ENCODE measurements at regions not wholly inside any gene's neighbourhood (a gene's known extent, or its start where the extent isn't known, plus 50 kb on each side); places are given as distances from the start of the nearest gene placed in this dataset.
"Not testable (repeated sequence)": the region's sequence is repeated elsewhere in the genome, so short reads cannot be mapped to it uniquely, and the experiment has no call there.

- no peak for DNase-seq (ENCODE audit: low spot score)
- H3K9me3 ChIP-seq (ENCODE audit: control insufficient read depth in 4 of 4, low read length in 3 of 4) = peaks cover 0 to 8% (median 2%) of the 10 kb centered on the region in 4 donors
- H3K27ac ChIP-seq (ENCODE audit: low read depth in 1 of 2, low read length in 2 of 2) = no peak overlapping the region
- H3K9ac ChIP-seq (ENCODE audit: low read depth in 1 of 2, low read length in 2 of 2) = no peak overlapping the region
- no peaks in the 10 kb centered on the region for H3K36me3 ChIP-seq (ENCODE audit: control insufficient read depth in 4 of 4, insufficient read depth in 3 of 4, low read depth in 1 of 4, low read length in 3 of 4)
- H3K4me1 ChIP-seq (ENCODE audit: control insufficient read depth in 4 of 4, insufficient read depth in 4 of 4, low read length in 3 of 4) = no peaks in the 10 kb centered on the region
- no peak overlapping the region for H3K4me3 ChIP-seq (ENCODE audit: low read depth in 1 of 3, low read length in 3 of 3)
- H3K27me3 ChIP-seq (ENCODE audit: control insufficient read depth in 4 of 4, insufficient read depth in 4 of 4, low read length in 3 of 4) = no peaks in the 10 kb centered on the region
- TF ChIP-seq HNF4G (IDR thresholded peaks at IDR 0.05) (no peak), JUND (IDR thresholded peaks at IDR 0.05) (no peak), NR2F2 (IDR thresholded peaks at IDR 0.05) (no peak), GABPA (IDR thresholded peaks at IDR 0.05 in 1 of 2, conservative IDR thresholded peaks at IDR 0.05 in 1 of 2) (no peak), YY1 (IDR thresholded peaks at IDR 0.05) (no peak)
- TF ChIP-seq, protein P1, sequence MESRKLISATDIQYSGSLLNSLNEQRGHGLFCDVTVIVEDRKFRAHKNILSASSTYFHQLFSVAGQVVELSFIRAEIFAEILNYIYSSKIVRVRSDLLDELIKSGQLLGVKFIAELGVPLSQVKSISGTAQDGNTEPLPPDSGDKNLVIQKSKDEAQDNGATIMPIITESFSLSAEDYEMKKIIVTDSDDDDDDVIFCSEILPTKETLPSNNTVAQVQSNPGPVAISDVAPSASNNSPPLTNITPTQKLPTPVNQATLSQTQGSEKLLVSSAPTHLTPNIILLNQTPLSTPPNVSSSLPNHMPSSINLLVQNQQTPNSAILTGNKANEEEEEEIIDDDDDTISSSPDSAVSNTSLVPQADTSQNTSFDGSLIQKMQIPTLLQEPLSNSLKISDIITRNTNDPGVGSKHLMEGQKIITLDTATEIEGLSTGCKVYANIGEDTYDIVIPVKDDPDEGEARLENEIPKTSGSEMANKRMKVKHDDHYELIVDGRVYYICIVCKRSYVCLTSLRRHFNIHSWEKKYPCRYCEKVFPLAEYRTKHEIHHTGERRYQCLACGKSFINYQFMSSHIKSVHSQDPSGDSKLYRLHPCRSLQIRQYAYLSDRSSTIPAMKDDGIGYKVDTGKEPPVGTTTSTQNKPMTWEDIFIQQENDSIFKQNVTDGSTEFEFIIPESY (IDR thresholded peaks at IDR 0.05) = no peak
- WGBS = 96% methylated on average over 5 of the region's 5 CpGs
Measured at GRCh38 chr6:25157842-25158241, 121.3 kb upstream of the CARMIL1 start.

DNA sequence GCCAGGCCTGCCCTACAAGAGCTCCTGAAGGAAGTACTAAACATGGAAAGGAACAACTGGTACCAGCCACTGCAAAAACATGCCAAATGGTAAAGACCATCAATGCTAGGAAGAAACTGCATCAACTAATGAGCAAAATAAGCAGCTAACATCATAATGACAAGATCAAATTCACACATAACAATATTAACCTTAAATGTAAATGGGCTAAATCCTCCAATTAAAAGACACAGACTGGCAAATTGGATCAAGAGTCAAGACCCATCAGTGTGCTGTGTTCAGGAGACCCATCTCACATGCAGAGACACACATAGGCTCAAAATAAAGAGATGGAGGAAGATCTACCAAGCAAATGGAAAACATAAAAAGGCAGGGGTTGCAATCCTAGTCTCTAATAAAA is 119.0 kb upstream of the CARMIL1 start:
- not testable (repeated sequence) for H3K9me3 ChIP-seq (ENCODE audit: control insufficient read depth in 4 of 4, low read length in 3 of 4); H3K4me3 ChIP-seq (ENCODE audit: low read depth in 1 of 3, low read length in 3 of 3); H3K9ac ChIP-seq (ENCODE audit: low read depth in 1 of 2, low read length in 2 of 2); H3K27ac ChIP-seq (ENCODE audit: low read depth in 1 of 2, low read length in 2 of 2); H3K27me3 ChIP-seq (ENCODE audit: control insufficient read depth in 4 of 4, insufficient read depth in 4 of 4, low read length in 3 of 4); H3K36me3 ChIP-seq (ENCODE audit: control insufficient read depth in 4 of 4, insufficient read depth in 3 of 4, low read depth in 1 of 4, low read length in 3 of 4); DNase-seq (ENCODE audit: low spot score); H3K4me1 ChIP-seq (ENCODE audit: control insufficient read depth in 4 of 4, insufficient read depth in 4 of 4, low read length in 3 of 4)

DNA sequence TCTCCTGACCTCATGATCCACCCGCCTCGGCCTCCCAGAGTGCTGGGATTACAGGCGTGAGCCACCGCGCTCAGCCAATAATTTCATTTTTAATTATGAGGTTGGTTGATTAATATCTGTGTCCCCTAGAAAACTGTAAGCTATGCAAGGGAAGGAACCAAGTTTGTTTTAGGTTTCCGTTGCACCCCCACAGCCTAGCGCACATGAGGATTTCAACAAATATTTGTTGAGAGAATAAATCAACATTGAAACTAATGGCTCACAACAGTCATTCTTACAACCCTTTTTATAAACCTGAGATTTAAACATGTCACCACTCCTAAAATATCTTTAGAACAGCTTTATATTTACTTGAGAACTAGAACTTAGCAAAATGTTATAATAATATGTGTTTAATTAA is 114.0 kb upstream of the CARMIL1 start:
- H3K9me3 ChIP-seq (ENCODE audit: control insufficient read depth in 4 of 4, low read length in 3 of 4) = no peaks in the 10 kb centered on the region
- H3K27ac ChIP-seq (ENCODE audit: low read depth in 1 of 2, low read length in 2 of 2) = peak overlapping the region; percentile 50 to 66
- H3K4me3 ChIP-seq (ENCODE audit: low read depth in 1 of 3, low read length in 3 of 3) = peak overlapping the region in 2 of 3 donors; percentile 47 to 59
- 75% methylated on average over 7 of the region's 7 CpGs for WGBS
- H3K27me3 ChIP-seq (ENCODE audit: control insufficient read depth in 4 of 4, insufficient read depth in 4 of 4, low read length in 3 of 4) = no peaks in the 10 kb centered on the region
- no peaks in the 10 kb centered on the region for H3K36me3 ChIP-seq (ENCODE audit: control insufficient read depth in 4 of 4, insufficient read depth in 3 of 4, low read depth in 1 of 4, low read length in 3 of 4)
- DNase-seq (ENCODE audit: low spot score) = no peak
- peaks cover 0 to 18% (median 4%) of the 10 kb centered on the region in 4 donors for H3K4me1 ChIP-seq (ENCODE audit: control insufficient read depth in 4 of 4, insufficient read depth in 4 of 4, low read length in 3 of 4)
- TF ChIP-seq FOXA1 (IDR thresholded peaks at IDR 0.05) = no peak
- no peak for TF ChIP-seq MAX (IDR thresholded peaks at IDR 0.05)
- TF ChIP-seq RAD21 (IDR thresholded peaks at IDR 0.05) = no peak
- no peak for TF ChIP-seq RXRA (IDR thresholded peaks at IDR 0.05)
- TF ChIP-seq YY1 (IDR thresholded peaks at IDR 0.05) = no peak
- TF ChIP-seq HNF4A (conservative IDR thresholded peaks at IDR 0.05) = no peak
- no peak for TF ChIP-seq NR2F2 (IDR thresholded peaks at IDR 0.05)
- no peak for TF ChIP-seq JUND (IDR thresholded peaks at IDR 0.05)
- TF ChIP-seq HNF4G (IDR thresholded peaks at IDR 0.05) = no peak
- TF ChIP-seq GABPA (IDR thresholded peaks at IDR 0.05 in 1 of 2, conservative IDR thresholded peaks at IDR 0.05 in 1 of 2) = no peak
- TF ChIP-seq, protein P2, sequence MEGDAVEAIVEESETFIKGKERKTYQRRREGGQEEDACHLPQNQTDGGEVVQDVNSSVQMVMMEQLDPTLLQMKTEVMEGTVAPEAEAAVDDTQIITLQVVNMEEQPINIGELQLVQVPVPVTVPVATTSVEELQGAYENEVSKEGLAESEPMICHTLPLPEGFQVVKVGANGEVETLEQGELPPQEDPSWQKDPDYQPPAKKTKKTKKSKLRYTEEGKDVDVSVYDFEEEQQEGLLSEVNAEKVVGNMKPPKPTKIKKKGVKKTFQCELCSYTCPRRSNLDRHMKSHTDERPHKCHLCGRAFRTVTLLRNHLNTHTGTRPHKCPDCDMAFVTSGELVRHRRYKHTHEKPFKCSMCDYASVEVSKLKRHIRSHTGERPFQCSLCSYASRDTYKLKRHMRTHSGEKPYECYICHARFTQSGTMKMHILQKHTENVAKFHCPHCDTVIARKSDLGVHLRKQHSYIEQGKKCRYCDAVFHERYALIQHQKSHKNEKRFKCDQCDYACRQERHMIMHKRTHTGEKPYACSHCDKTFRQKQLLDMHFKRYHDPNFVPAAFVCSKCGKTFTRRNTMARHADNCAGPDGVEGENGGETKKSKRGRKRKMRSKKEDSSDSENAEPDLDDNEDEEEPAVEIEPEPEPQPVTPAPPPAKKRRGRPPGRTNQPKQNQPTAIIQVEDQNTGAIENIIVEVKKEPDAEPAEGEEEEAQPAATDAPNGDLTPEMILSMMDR (IDR thresholded peaks at IDR 0.05; ENCODE audit: low read depth, low read length, missing input control) = no peak
- no peak for TF ChIP-seq SP1 (IDR thresholded peaks at IDR 0.05)
- TF ChIP-seq, protein P3, sequence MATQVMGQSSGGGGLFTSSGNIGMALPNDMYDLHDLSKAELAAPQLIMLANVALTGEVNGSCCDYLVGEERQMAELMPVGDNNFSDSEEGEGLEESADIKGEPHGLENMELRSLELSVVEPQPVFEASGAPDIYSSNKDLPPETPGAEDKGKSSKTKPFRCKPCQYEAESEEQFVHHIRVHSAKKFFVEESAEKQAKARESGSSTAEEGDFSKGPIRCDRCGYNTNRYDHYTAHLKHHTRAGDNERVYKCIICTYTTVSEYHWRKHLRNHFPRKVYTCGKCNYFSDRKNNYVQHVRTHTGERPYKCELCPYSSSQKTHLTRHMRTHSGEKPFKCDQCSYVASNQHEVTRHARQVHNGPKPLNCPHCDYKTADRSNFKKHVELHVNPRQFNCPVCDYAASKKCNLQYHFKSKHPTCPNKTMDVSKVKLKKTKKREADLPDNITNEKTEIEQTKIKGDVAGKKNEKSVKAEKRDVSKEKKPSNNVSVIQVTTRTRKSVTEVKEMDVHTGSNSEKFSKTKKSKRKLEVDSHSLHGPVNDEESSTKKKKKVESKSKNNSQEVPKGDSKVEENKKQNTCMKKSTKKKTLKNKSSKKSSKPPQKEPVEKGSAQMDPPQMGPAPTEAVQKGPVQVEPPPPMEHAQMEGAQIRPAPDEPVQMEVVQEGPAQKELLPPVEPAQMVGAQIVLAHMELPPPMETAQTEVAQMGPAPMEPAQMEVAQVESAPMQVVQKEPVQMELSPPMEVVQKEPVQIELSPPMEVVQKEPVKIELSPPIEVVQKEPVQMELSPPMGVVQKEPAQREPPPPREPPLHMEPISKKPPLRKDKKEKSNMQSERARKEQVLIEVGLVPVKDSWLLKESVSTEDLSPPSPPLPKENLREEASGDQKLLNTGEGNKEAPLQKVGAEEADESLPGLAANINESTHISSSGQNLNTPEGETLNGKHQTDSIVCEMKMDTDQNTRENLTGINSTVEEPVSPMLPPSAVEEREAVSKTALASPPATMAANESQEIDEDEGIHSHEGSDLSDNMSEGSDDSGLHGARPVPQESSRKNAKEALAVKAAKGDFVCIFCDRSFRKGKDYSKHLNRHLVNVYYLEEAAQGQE (IDR thresholded peaks at IDR 0.05) = no peak
- H3K9ac ChIP-seq (ENCODE audit: low read depth in 1 of 2, low read length in 2 of 2) = peak overlapping the region in 1 of 2 donors; percentile 45

Data from liver (tissue), 8 donors.